PC-9 (cell line): ENCODE measurements at regions not wholly inside any gene's neighbourhood (a gene's known extent, or its start where the extent isn't known, plus 50 kb on each side); places are given as distances from the start of the nearest gene placed in this dataset.

Source experiments
- CTCF ChIP-seq: fragments of 200-600 bp; sonication (generic); conservative IDR thresholded peaks from 2 replicates; pipeline ENCODE4 v1.6.1; 2017; ENCODE audit warnings: mixed run types, antibody characterized with exemption, mild to moderate bottlenecking, moderate library complexity
- EZH2 ChIP-seq: fragments of 200-600 bp; sonication (generic); IDR thresholded peaks from 2 replicates; pipeline ENCODE4 v1.8.0; 2017; ENCODE audit warnings: antibody characterized with exemption, low read depth

GRCh38 chr4:130131536-130131935 is 1035.6 kb downstream of the C4orf33 start:
- TF ChIP-seq CTCF (no peak), EZH2 (no peak)
